Skeletal muscle tissue (tissue), 3 donors: ENCODE measurements at regions not wholly inside any gene's neighbourhood (a gene's known extent, or its start where the extent isn't known, plus 50 kb on each side); places are given as distances from the start of the nearest gene placed in this dataset.
A peak's percentile ranks its signal among the peaks of the same experiment; 100 is the strongest.

Experiments
- H3K27ac ChIP-seq: one replicate; pipeline ENCODE4 v1.7.0; 2013; ENCODE audit warnings: mild to moderate bottlenecking, low read depth, low read length, inconsistent platforms
- H3K27me3 ChIP-seq, 3 donors: one replicate each; pipeline ENCODE4 v1.7.0; 2013; ENCODE audit warnings: low read length in 3 of 3; ENCODE audit not compliant: control insufficient read depth in 3 of 3, insufficient read depth in 3 of 3
- H3K36me3 ChIP-seq, 3 donors: one replicate each; pipeline ENCODE4 v1.7.0; 2013; ENCODE audit warnings: low read length in 3 of 3; ENCODE audit not compliant: control insufficient read depth in 3 of 3, insufficient read depth in 3 of 3
- H3K4me1 ChIP-seq, 3 donors: one replicate each; pipeline ENCODE4 v1.7.0; 2013; ENCODE audit warnings: low read length in 3 of 3, mild to moderate bottlenecking in 3 of 3; ENCODE audit not compliant: control insufficient read depth in 3 of 3, insufficient read depth in 3 of 3
- H3K4me3 ChIP-seq, 3 donors: one replicate each; pipeline ENCODE4 v1.7.0; 2013; ENCODE audit warnings: low read length in 3 of 3
- H3K9ac ChIP-seq, 3 donors: one replicate each; pipeline ENCODE4 v1.7.0; 2013; ENCODE audit warnings: low read length in 3 of 3, mild to moderate bottlenecking in 3 of 3, moderate library complexity in 2 of 3, low read depth in 1 of 3
- H3K9me3 ChIP-seq, 3 donors: one replicate each; pipeline ENCODE4 v1.7.0; 2013; ENCODE audit warnings: low read length in 3 of 3; ENCODE audit not compliant: control insufficient read depth in 3 of 3
- donor health status: Osteomylitis.

- no peak overlapping the region for H3K9ac ChIP-seq
- H3K36me3 ChIP-seq, result no peaks in the 10 kb centered on the region
- H3K4me3 ChIP-seq, result no peak overlapping the region
- peaks cover 0 to 36% (median 0%) of the 10 kb centered on the region in 3 donors for H3K27me3 ChIP-seq
- H3K4me1 ChIP-seq, result peaks cover 7 to 11% (median 8%) of the 10 kb centered on the region in 3 donors
- no peaks in the 10 kb centered on the region for H3K9me3 ChIP-seq
- H3K27ac ChIP-seq, result no peak overlapping the region
Observed at GRCh38 chrX:40165206-40165605, 67.4 kb upstream of the BCOR start.

- no peak overlapping the region for H3K27ac ChIP-seq
- H3K4me3 ChIP-seq, result no peak overlapping the region
- peaks cover 5 to 11% (median 7%) of the 10 kb centered on the region in 3 donors for H3K4me1 ChIP-seq
- no peak overlapping the region for H3K9ac ChIP-seq
- peaks cover 0 to 36% (median 0%) of the 10 kb centered on the region in 3 donors for H3K27me3 ChIP-seq
- no peaks in the 10 kb centered on the region for H3K9me3 ChIP-seq
- no peaks in the 10 kb centered on the region for H3K36me3 ChIP-seq
Observed at GRCh38 chrX:40164751-40165150, 67.0 kb upstream of the BCOR start.

- H3K9me3 ChIP-seq, result no peaks in the 10 kb centered on the region
- peaks cover 0 to 14% (median 0%) of the 10 kb centered on the region in 3 donors for H3K27me3 ChIP-seq
- no peaks in the 10 kb centered on the region for H3K36me3 ChIP-seq
- peak overlapping the region; percentile 48 to 68 (median 63) for H3K4me3 ChIP-seq
- peaks cover 3 to 9% (median 8%) of the 10 kb centered on the region in 3 donors for H3K4me1 ChIP-seq
- peak overlapping the region; percentile 54 for H3K27ac ChIP-seq
- H3K9ac ChIP-seq, result peak overlapping the region; percentile 71 to 79 (median 74)
Observed at GRCh38 chrX:40158036-40158706, 60.4 kb upstream of the BCOR start.

GRCh38 chrX:40157228-40158035 lies 59.7 kb upstream of the BCOR start:
- Histone ChIP-seq H3K27me3 (peaks cover 0 to 18% (median 0%) of the 10 kb centered on the region in 3 donors), H3K4me3 (peak overlapping the region in 2 of 3 donors; percentile 63 to 68), H3K27ac (peak overlapping the region; percentile 54), H3K9me3 (no peaks in the 10 kb centered on the region), H3K4me1 (peaks cover 4 to 12% (median 10%) of the 10 kb centered on the region in 3 donors), H3K9ac (peak overlapping the region; percentile 61 to 79 (median 64)), H3K36me3 (no peaks in the 10 kb centered on the region)

- Histone ChIP-seq H3K4me3 (no peak overlapping the region), H3K27ac (no peak overlapping the region), H3K4me1 (peaks cover 10 to 16% (median 11%) of the 10 kb centered on the region in 3 donors), H3K36me3 (no peaks in the 10 kb centered on the region), H3K27me3 (peaks cover 0 to 19% (median 0%) of the 10 kb centered on the region in 3 donors), H3K9ac (no peak overlapping the region), H3K9me3 (no peaks in the 10 kb centered on the region)
Observed at GRCh38 chrX:40156470-40157227, 58.9 kb upstream of the BCOR start.

- Histone ChIP-seq H3K36me3 (no peaks in the 10 kb centered on the region), H3K9me3 (no peaks in the 10 kb centered on the region), H3K27me3 (peaks cover 0 to 26% (median 0%) of the 10 kb centered on the region in 3 donors), H3K9ac (peak overlapping the region in 2 of 3 donors; percentile 43 to 76), H3K27ac (peak overlapping the region; percentile 44), H3K4me1 (peaks cover 10 to 16% (median 11%) of the 10 kb centered on the region in 3 donors), H3K4me3 (peak overlapping the region in 2 of 3 donors; percentile 25 to 66)
Observed at GRCh38 chrX:40155589-40156469, 58.1 kb upstream of the BCOR start.

- H3K9me3 ChIP-seq, result no peaks in the 10 kb centered on the region
- H3K4me1 ChIP-seq, result peaks cover 10 to 16% (median 11%) of the 10 kb centered on the region in 3 donors
- H3K4me3 ChIP-seq, result peak overlapping the region; percentile 66 to 72 (median 71)
- peaks cover 0 to 31% (median 0%) of the 10 kb centered on the region in 3 donors for H3K27me3 ChIP-seq
- no peaks in the 10 kb centered on the region for H3K36me3 ChIP-seq
- peak overlapping the region; percentile 70 for H3K27ac ChIP-seq
- H3K9ac ChIP-seq, result peak overlapping the region; percentile 65 to 85 (median 65)
Observed at GRCh38 chrX:40154853-40155588, 57.3 kb upstream of the BCOR start.

GRCh38 chrX:40154250-40154852 lies 56.6 kb upstream of the BCOR start:
- Histone ChIP-seq H3K27ac (peak overlapping the region; percentile 70), H3K4me3 (peak overlapping the region; percentile 66 to 72 (median 71)), H3K9me3 (no peaks in the 10 kb centered on the region), H3K27me3 (peaks cover 0 to 38% (median 0%) of the 10 kb centered on the region in 3 donors), H3K9ac (peak overlapping the region; percentile 65 to 85 (median 65)), H3K36me3 (no peaks in the 10 kb centered on the region), H3K4me1 (peaks cover 10 to 19% (median 12%) of the 10 kb centered on the region in 3 donors)
